Choroid plexus epithelial cell (primary cell): ENCODE measurements at regions not wholly inside any gene's neighbourhood (a gene's known extent, or its start where the extent isn't known, plus 50 kb on each side); places are given as distances from the start of the nearest gene placed in this dataset.

Experiments used
- DNase-seq: peaks from one replicate; pipeline ENCODE4 v3.0.0-alpha.2; 2010; ENCODE audit warnings: low read depth
- H3K4me3 ChIP-seq: 2 replicates; pipeline ENCODE4 v1.5.1; 2011; ENCODE audit warnings: low read depth, mild to moderate bottlenecking, control low read depth, low read length, moderate library complexity
- CTCF ChIP-seq: conservative IDR thresholded peaks from 2 replicates; pipeline ENCODE4 v1.5.1; 2011; ENCODE audit warnings: low read depth, mild to moderate bottlenecking, control low read depth, inconsistent platforms, low read length, moderate library complexity

- no peak overlapping the region for H3K4me3 ChIP-seq
- TF ChIP-seq CTCF, result no peak
- no peak for DNase-seq
Observed at GRCh38 chr11:119885861-119886567, 157.0 kb upstream of the NECTIN1 start.

- no peak for DNase-seq
- no peak for TF ChIP-seq CTCF
- H3K4me3 ChIP-seq, result no peak overlapping the region
Observed at GRCh38 chr11:119885067-119885466, 156.1 kb upstream of the NECTIN1 start.

GRCh38 chr11:119882316-119882715 lies 153.3 kb upstream of the NECTIN1 start:
- no peak for TF ChIP-seq CTCF
- H3K4me3 ChIP-seq, result no peak overlapping the region
- no peak for DNase-seq

- H3K4me3 ChIP-seq, result no peak overlapping the region
- TF ChIP-seq CTCF, result no peak
- DNase-seq, result no peak
Observed at GRCh38 chr11:119880873-119881272, 151.9 kb upstream of the NECTIN1 start.

- TF ChIP-seq CTCF, result no peak
- DNase-seq, result no peak
Observed at GRCh38 chr11:119880143-119880542, 151.1 kb upstream of the NECTIN1 start.

GRCh38 chr11:119878990-119879389 lies 150.0 kb upstream of the NECTIN1 start:
- no peak for DNase-seq

More at GRCh38 chr11:119880143-119880542, 151.1 kb upstream of the NECTIN1 start:
- H3K4me3 ChIP-seq, result no peak overlapping the region

More at GRCh38 chr11:119878990-119879389, 150.0 kb upstream of the NECTIN1 start:
- no peak for TF ChIP-seq CTCF
- no peak overlapping the region for H3K4me3 ChIP-seq
